K562 (cell line): ENCODE measurements at regions not wholly inside any gene's neighbourhood (a gene's known extent, or its start where the extent isn't known, plus 50 kb on each side); places are given as distances from the start of the nearest gene placed in this dataset.

Experiments used
- BHLHE40 ChIP-seq: IDR thresholded peaks from 2 replicates; pipeline ENCODE4 v1.6.1; 2011; ENCODE audit warnings: low read length, improper control_type of control experiment
- ELF4 ChIP-seq: fragments of 450-650 bp; formaldehyde crosslinking; IDR thresholded peaks from 2 replicates; pipeline ENCODE4 v1.4.0; 2022; ENCODE audit warnings: missing genetic modification characterization
- MXI1 ChIP-seq: IDR thresholded peaks from 2 replicates; pipeline ENCODE4 v1.6.1; 2011; ENCODE audit warnings: low read depth, mild to moderate bottlenecking, improper control_type of control experiment, low read length
- PTBP1 ChIP-seq: fragments of 200-400 bp; formaldehyde crosslinking; IDR thresholded peaks from 2 replicates; pipeline ENCODE4 v1.6.1; 2017; ENCODE audit warnings: low read depth, low read length
- SRSF7 ChIP-seq: fragments of 200-400 bp; formaldehyde crosslinking; optimal IDR thresholded peaks from 2 replicates; pipeline ENCODE3; 2017; ENCODE audit warnings: mild to moderate bottlenecking, low read depth, low read length
- ZNF384 ChIP-seq: IDR thresholded peaks from 2 replicates; pipeline ENCODE4 v1.6.1; 2012; ENCODE audit warnings: low read depth, low read length, improper control_type of control experiment
- ZNF764 ChIP-seq: fragments of 250-450 bp; sonication (Bioruptor Pico); IDR thresholded peaks from 2 replicates; pipeline ENCODE4 v1.4.0; 2020; ENCODE audit warnings: low read depth, mild to moderate bottlenecking, moderate library complexity
- TF ChIP-seq, protein P1 (sequence below): sonication (generic); formaldehyde crosslinking; IDR thresholded peaks from 2 replicates; pipeline ENCODE4 v1.8.0; 2023; ENCODE audit warnings: mild to moderate bottlenecking, missing genetic modification reagents
- TF ChIP-seq, protein P2 (sequence below), 2 experiments: fragments of 450-650 bp in 1 of 2; sonication (generic) in 1 of 2; formaldehyde crosslinking in 1 of 2; IDR thresholded peaks; 2 replicates each; pipeline versions ENCODE4 v1.7.1 to v1.9.0; 2016 to 2022; ENCODE audit warnings: inconsistent platforms in 1 of 2, mild to moderate bottlenecking in 1 of 2, missing genetic modification reagents in 1 of 2

- TF ChIP-seq PTBP1 (no peak), ZNF764 (CRISPR knock-in tag) (no peak), BHLHE40 (no peak), ELF4 (CRISPR knock-in tag) (no peak), MXI1 (no peak), ZNF384 (no peak), SRSF7 (no peak)
- TF ChIP-seq, protein P1, sequence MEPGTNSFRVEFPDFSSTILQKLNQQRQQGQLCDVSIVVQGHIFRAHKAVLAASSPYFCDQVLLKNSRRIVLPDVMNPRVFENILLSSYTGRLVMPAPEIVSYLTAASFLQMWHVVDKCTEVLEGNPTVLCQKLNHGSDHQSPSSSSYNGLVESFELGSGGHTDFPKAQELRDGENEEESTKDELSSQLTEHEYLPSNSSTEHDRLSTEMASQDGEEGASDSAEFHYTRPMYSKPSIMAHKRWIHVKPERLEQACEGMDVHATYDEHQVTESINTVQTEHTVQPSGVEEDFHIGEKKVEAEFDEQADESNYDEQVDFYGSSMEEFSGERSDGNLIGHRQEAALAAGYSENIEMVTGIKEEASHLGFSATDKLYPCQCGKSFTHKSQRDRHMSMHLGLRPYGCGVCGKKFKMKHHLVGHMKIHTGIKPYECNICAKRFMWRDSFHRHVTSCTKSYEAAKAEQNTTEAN (CRISPR knock-in tag): no peak
- TF ChIP-seq, protein P2, sequence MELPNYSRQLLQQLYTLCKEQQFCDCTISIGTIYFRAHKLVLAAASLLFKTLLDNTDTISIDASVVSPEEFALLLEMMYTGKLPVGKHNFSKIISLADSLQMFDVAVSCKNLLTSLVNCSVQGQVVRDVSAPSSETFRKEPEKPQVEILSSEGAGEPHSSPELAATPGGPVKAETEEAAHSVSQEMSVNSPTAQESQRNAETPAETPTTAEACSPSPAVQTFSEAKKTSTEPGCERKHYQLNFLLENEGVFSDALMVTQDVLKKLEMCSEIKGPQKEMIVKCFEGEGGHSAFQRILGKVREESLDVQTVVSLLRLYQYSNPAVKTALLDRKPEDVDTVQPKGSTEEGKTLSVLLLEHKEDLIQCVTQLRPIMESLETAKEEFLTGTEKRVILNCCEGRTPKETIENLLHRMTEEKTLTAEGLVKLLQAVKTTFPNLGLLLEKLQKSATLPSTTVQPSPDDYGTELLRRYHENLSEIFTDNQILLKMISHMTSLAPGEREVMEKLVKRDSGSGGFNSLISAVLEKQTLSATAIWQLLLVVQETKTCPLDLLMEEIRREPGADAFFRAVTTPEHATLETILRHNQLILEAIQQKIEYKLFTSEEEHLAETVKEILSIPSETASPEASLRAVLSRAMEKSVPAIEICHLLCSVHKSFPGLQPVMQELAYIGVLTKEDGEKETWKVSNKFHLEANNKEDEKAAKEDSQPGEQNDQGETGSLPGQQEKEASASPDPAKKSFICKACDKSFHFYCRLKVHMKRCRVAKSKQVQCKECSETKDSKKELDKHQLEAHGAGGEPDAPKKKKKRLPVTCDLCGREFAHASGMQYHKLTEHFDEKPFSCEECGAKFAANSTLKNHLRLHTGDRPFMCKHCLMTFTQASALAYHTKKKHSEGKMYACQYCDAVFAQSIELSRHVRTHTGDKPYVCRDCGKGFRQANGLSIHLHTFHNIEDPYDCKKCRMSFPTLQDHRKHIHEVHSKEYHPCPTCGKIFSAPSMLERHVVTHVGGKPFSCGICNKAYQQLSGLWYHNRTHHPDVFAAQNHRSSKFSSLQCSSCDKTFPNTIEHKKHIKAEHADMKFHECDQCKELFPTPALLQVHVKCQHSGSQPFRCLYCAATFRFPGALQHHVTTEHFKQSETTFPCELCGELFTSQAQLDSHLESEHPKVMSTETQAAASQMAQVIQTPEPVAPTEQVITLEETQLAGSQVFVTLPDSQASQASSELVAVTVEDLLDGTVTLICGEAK (IDR thresholded peaks at IDR 0.05): no peak
- TF ChIP-seq, protein P2 (CRISPR knock-in tag; IDR thresholded peaks at IDR 0.05): no peak
These were observed 104.2 kb upstream of the ACBD5 start (continued) for GRCh38 chr10:27344568-27345454.
